Heart left ventricle (tissue), 13 donors: ENCODE measurements at regions not wholly inside any gene's neighbourhood (a gene's known extent, or its start where the extent isn't known, plus 50 kb on each side); places are given as distances from the start of the nearest gene placed in this dataset.

Source experiments
- POLR2A ChIP-seq, 2 donors: fragments of 450-650 bp; IDR thresholded peaks; one replicate each; pipeline ENCODE4 v1.6.1; 2017; ENCODE audit warnings: antibody characterized with exemption in 2 of 2, mild to moderate bottlenecking in 2 of 2, moderate library complexity in 2 of 2
- TF ChIP-seq, protein P1 (sequence below), 12 donors: fragments of 200-600 bp; sonication (generic) in 4 of 12; IDR thresholded peaks; one replicate each; pipeline versions ENCODE4 v1.5.0 to v1.8.0; 2018 to 2022; ENCODE audit warnings: antibody characterized with exemption in 12 of 12, mild to moderate bottlenecking in 5 of 12
- donor health status: ischemic (EF 13 %, LVEDD 7.1; RV severe dilation, severe dysfunction).
- donor health status: DM: no; HTN: yes; CAD: no.
- donor health status: DM: no; HTN: no; CAD: no.
- donor health status: ischemic (EF 25% LVEDD 6.9; RV normal size, moderate dysfunction).
- donor health status: ischemic (EF 25% LVEDD 5.7; RV mildly dilated, moderate dysfunction).
- donor health status: ischemic (EF 35%, LVEDD 5.7; RV mildly dilated, moderate dysfunction).
- donor health status: nonischemic (EF 11% LVEDD 7.7; RV severe dilation, severe dysfunction).
- donor health status: DM: yes; HTN: yes; CAD: no.
- donor health status: PGD.
- donor health status: ischemic (EF 29% LVEDD 5.4; RV normal size, mild dysfunction).
- donor health status: nonischemic (EF 23%, LVEDD 6.1; RV moderate dilation, normal function).

DNA sequence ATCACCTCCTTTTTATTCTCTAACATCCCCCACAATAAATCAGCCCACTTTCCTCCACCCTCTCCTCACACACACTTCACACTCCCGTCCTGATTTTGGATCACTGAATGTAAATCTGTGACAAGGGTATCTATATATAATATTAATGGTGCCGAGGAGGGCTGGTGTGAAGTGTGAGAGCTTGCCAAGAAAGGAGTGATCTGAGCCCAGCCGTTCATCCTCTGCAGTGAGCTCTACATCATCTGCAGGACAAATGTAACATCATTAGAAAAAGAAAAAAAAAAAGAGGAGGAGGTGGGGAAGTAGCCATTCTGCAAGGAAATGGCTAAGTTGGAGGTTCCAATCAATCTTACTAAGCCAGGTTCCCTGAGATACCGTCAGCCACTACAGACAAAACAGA, 291.7 kb upstream of the RRP15 start:
- TF ChIP-seq POLR2A (IDR thresholded peaks at IDR 0.05), result no peak
- TF ChIP-seq, protein P1, sequence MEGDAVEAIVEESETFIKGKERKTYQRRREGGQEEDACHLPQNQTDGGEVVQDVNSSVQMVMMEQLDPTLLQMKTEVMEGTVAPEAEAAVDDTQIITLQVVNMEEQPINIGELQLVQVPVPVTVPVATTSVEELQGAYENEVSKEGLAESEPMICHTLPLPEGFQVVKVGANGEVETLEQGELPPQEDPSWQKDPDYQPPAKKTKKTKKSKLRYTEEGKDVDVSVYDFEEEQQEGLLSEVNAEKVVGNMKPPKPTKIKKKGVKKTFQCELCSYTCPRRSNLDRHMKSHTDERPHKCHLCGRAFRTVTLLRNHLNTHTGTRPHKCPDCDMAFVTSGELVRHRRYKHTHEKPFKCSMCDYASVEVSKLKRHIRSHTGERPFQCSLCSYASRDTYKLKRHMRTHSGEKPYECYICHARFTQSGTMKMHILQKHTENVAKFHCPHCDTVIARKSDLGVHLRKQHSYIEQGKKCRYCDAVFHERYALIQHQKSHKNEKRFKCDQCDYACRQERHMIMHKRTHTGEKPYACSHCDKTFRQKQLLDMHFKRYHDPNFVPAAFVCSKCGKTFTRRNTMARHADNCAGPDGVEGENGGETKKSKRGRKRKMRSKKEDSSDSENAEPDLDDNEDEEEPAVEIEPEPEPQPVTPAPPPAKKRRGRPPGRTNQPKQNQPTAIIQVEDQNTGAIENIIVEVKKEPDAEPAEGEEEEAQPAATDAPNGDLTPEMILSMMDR (IDR thresholded peaks at IDR 0.05), result no peak
